Epithelial cell of esophagus (primary cell): ENCODE measurements at regions not wholly inside any gene's neighbourhood (a gene's known extent, or its start where the extent isn't known, plus 50 kb on each side); places are given as distances from the start of the nearest gene placed in this dataset.

Source experiments
- DNase-seq: peaks from one replicate; pipeline ENCODE4 v3.0.0; 2010; ENCODE audit warnings: low read depth
- H3K4me3 ChIP-seq: 2 replicates; pipeline ENCODE4 v1.5.1; 2011; ENCODE audit warnings: mild to moderate bottlenecking, low read length, control low read depth
- TF ChIP-seq, protein P1 (sequence below): IDR thresholded peaks from 2 replicates; pipeline ENCODE4 v1.5.1; 2011; ENCODE audit warnings: low read depth, mild to moderate bottlenecking, low read length, control low read depth, inconsistent platforms; ENCODE audit not compliant: insufficient read depth; ENCODE audit errors: missing control alignments

DNA sequence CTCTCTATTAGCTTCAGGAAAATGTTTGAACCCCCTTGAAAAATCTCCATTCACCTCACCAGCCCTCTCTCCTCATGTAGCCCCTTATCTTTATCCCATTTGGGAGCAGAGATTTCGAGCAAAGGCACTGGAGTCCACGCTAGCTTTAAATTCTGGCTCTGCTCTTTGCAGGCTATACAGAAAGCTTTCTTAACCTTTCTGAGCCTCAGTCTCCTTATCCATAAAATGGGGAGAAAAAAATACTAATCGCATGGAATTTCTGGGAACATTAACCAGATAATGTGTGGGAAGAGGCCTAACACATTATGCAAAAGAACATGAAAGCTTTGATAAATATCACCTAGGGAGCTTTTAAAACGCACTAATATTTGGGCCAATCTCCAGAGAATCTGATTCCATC is 476.3 kb upstream of the CDH5 start:
- TF ChIP-seq, protein P1, sequence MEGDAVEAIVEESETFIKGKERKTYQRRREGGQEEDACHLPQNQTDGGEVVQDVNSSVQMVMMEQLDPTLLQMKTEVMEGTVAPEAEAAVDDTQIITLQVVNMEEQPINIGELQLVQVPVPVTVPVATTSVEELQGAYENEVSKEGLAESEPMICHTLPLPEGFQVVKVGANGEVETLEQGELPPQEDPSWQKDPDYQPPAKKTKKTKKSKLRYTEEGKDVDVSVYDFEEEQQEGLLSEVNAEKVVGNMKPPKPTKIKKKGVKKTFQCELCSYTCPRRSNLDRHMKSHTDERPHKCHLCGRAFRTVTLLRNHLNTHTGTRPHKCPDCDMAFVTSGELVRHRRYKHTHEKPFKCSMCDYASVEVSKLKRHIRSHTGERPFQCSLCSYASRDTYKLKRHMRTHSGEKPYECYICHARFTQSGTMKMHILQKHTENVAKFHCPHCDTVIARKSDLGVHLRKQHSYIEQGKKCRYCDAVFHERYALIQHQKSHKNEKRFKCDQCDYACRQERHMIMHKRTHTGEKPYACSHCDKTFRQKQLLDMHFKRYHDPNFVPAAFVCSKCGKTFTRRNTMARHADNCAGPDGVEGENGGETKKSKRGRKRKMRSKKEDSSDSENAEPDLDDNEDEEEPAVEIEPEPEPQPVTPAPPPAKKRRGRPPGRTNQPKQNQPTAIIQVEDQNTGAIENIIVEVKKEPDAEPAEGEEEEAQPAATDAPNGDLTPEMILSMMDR: no peak
- no peak overlapping the region for H3K4me3 ChIP-seq
- DNase-seq: no peak

DNA sequence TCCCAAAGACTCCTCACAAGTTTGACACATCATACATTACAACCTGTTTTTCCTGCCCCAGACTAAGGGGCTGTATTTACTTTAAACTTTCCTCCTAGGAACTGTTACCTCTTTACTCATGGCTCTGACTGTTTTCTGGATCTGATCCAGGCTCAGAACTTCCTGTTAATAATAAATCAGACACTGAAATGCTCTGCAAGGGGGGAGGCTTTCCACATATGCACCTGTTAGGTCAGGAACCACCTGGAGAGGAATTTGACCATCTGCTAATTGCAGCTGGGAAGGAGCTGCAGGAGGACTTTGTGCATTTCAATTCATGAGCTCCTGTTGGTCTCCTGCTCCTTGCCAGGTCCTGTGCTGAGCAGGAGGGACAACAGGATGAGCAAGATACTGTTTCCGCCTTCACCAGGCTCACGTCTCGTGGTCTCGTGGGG is 476.9 kb upstream of the CDH5 start:
- TF ChIP-seq, protein P1: no peak
- no peak overlapping the region for H3K4me3 ChIP-seq
- peak; percentile 87 for DNase-seq

DNA sequence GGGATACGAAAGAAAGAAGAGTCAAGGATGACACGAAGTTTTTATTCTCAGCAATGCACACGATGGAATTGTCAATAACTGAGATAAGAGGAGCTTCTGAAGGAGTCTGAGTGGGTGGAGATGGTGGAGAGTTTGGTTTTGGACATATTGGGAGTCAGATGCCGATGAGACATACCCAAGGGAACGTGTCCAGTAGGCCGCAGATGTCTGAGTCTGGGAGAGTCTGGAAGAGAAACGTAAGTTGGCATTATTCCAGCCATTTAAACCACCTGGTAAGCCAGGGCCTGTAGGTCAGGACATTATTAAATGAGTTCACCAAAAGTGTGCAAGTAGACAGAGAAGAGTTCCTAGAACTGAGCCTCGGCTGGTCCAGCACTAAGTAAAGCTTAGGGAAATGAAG is 478.3 kb upstream of the CDH5 start:
- peak; percentile 14 for DNase-seq
- no peak overlapping the region for H3K4me3 ChIP-seq
- TF ChIP-seq, protein P1: no peak

GRCh38 chr16:65884018-65884417 is 482.5 kb upstream of the CDH5 start:
- TF ChIP-seq, protein P1: no peak
- H3K4me3 ChIP-seq: no peak overlapping the region
- DNase-seq: peak; percentile 87

DNA sequence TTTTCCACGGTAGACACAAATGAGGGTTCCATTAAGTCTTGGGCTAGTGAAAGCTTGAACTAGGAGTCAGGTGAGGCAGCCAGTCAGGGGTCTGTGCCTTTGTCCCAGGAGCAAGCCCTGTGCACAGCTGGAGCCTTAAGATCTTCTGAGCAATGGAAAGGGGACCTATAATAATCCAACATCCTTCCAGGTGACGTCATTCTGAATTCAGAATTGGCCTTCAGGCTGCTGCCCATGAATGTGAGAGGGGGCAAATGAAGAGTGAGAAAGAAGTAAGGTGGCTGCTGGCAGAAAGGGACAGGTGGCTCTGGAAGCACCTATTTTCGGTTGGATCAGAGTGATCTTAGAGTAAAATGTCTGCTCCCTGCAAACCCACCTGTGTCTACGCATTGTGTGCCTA is 488.1 kb upstream of the CDH5 start:
- DNase-seq: no peak
- TF ChIP-seq, protein P1: no peak
- H3K4me3 ChIP-seq: no peak overlapping the region

GRCh38 chr16:65876624-65877023 is 489.9 kb upstream of the CDH5 start:
- no peak for DNase-seq
- no peak overlapping the region for H3K4me3 ChIP-seq
- TF ChIP-seq, protein P1: no peak

DNA sequence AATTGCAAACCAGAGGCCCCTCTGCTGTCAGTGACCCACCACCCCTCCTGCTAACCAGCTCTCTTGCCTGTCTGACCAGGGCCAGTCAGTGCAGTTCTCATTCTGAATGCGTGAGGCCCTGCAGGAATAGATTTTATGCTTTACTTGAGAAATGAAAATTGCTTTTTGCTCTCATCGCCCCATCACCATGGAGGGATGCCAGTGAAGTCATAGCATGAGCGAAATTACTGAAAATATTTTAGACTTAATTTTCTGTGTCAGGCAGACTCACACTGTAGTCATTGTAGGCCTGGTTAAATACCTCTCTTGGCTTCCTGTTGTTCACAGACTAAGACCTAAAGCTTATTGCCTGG is 490.5 kb upstream of the CDH5 start:
- TF ChIP-seq, protein P1: no peak
- no peak for DNase-seq
- no peak overlapping the region for H3K4me3 ChIP-seq
